Activated CD8-positive, alpha-beta T cell treated with anti-CD3 and anti-CD28 coated beads for 36 hours (primary cell): ENCODE measurements at regions not wholly inside any gene's neighbourhood (a gene's known extent, or its start where the extent isn't known, plus 50 kb on each side); places are given as distances from the start of the nearest gene placed in this dataset.
"Not testable (repeated sequence)": the region's sequence is repeated elsewhere in the genome, so short reads cannot be mapped to it uniquely, and the experiment has no call there.

Source experiments
- ATAC-seq: fragments of 200-7000 bp; cut with Tn5 transposase; one replicate; pipeline ENCODE4 v1.10.0; 2021; ENCODE audit warnings: mild to moderate bottlenecking, moderate library complexity
- CTCF ChIA-PET: fragments of 350-600 bp; sonication (Branson Sonifier 250); formaldehyde crosslinking; loops from one replicate; lab custom pipeline; 2021; ENCODE audit warnings: antibody characterized with exemption; lab: Charles Lee
- POLR2A ChIA-PET: fragments of 350-600 bp; sonication (Branson Sonifier 250); formaldehyde crosslinking; loops from one replicate; lab custom pipeline; 2021; ENCODE audit warnings: antibody characterized with exemption; lab: Charles Lee
- DNase-seq: peaks from one replicate; pipeline ENCODE4 v3.0.0-alpha.2; 2020
- H3K27ac Mint-ChIP-seq: one replicate; pipeline ENCODE4 v1.8.0; 2021; ENCODE audit warnings: mild to moderate bottlenecking, mixed read lengths
- H3K27me3 Mint-ChIP-seq: one replicate; pipeline ENCODE4 v1.8.0; 2021; ENCODE audit warnings: mixed read lengths
- H3K36me3 Mint-ChIP-seq: one replicate; pipeline ENCODE4 v1.8.0; 2021; ENCODE audit warnings: low read depth, mixed read lengths
- H3K4me1 Mint-ChIP-seq: one replicate; pipeline ENCODE4 v1.8.0; 2021; ENCODE audit warnings: low read depth, mixed read lengths
- H3K4me3 Mint-ChIP-seq: one replicate; pipeline ENCODE4 v1.8.0; 2021; ENCODE audit warnings: mild to moderate bottlenecking, moderate library complexity, mixed read lengths
- H3K9me3 Mint-ChIP-seq: one replicate; pipeline ENCODE4 v1.8.0; 2021; ENCODE audit warnings: mixed read lengths
- intact Hi-C: fragments of 100-400 bp; cut with micrococcal nuclease; formaldehyde crosslinking; loops from one replicate; pipeline ENCODE4 v1.10.0; 2022
- TF ChIP-seq, protein P1 (sequence below): fragments of 200-600 bp; IDR thresholded peaks from one replicate; pipeline ENCODE4 v1.8.0; 2022; ENCODE audit warnings: antibody characterized with exemption, mild to moderate bottlenecking

DNA sequence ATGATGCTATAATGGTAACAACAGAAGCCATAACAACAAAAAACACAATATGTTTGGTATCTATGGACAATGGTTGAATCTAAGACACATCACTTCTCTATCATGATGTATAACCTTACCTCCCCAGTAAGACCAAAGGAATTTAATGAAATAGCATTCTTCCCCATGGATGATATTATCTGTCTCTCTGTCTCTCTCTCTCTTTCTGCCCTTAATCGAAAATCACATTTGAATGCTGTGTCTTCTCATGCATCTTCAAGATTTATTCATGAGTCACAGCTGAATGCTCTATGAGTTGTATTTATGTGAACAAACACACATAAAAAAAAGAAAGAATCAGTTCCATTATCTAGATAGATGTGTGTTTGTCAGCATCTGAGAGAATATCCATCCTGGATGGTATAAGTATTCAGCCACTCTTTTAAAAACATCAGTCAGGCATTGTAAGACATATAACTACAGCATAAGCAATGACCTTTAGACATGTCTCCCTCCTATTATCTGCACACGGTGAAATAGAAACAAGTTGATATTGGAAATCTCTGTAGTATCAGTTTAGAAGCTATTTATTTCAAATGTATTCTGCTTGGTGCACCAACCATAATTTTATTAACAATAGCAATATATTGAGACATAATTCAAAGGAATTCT, 433.3 kb downstream of the TOX3 start:
- peaks cover 6% of the 10 kb centered on the region for H3K9me3 Mint-ChIP-seq
- ChIA-PET POLR2A (no interaction called here), CTCF (no interaction called here)
- H3K4me1 Mint-ChIP-seq, result no peaks in the 10 kb centered on the region
- ATAC-seq (no peak), DNase-seq (no peak)
- no peaks in the 10 kb centered on the region for H3K27me3 Mint-ChIP-seq
- H3K27ac Mint-ChIP-seq, result no peak overlapping the region
- TF ChIP-seq, protein P1, sequence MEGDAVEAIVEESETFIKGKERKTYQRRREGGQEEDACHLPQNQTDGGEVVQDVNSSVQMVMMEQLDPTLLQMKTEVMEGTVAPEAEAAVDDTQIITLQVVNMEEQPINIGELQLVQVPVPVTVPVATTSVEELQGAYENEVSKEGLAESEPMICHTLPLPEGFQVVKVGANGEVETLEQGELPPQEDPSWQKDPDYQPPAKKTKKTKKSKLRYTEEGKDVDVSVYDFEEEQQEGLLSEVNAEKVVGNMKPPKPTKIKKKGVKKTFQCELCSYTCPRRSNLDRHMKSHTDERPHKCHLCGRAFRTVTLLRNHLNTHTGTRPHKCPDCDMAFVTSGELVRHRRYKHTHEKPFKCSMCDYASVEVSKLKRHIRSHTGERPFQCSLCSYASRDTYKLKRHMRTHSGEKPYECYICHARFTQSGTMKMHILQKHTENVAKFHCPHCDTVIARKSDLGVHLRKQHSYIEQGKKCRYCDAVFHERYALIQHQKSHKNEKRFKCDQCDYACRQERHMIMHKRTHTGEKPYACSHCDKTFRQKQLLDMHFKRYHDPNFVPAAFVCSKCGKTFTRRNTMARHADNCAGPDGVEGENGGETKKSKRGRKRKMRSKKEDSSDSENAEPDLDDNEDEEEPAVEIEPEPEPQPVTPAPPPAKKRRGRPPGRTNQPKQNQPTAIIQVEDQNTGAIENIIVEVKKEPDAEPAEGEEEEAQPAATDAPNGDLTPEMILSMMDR, result no peak
- no peak overlapping the region for H3K4me3 Mint-ChIP-seq
- H3K36me3 Mint-ChIP-seq, result no peaks in the 10 kb centered on the region
- intact Hi-C loops, result no loop called here

DNA sequence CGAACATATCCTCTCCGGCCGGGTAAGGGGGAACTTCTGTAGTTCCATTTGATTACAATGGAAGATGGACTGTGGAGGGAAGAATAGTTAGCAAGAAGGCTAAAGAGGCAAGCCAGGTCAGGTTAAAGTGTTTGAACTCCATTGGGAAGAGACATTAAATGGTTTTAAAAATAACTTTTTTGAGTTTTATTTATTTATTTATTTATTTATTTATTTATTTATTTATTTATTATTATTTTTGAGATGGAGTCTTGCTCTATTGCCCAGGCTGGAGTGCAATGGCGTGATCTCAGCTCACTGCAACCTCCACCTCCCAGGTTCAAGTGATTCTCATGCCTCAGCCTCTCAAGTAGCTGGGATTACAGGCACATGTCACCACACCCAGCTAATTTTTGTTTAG, 441.9 kb downstream of the TOX3 start:
- H3K4me1 Mint-ChIP-seq, CTCF ChIA-PET, DNase-seq, H3K27ac Mint-ChIP-seq, H3K27me3 Mint-ChIP-seq, H3K4me3 Mint-ChIP-seq, H3K9me3 Mint-ChIP-seq, ATAC-seq, H3K36me3 Mint-ChIP-seq, intact Hi-C loops, POLR2A ChIA-PET: not testable (repeated sequence)

DNA sequence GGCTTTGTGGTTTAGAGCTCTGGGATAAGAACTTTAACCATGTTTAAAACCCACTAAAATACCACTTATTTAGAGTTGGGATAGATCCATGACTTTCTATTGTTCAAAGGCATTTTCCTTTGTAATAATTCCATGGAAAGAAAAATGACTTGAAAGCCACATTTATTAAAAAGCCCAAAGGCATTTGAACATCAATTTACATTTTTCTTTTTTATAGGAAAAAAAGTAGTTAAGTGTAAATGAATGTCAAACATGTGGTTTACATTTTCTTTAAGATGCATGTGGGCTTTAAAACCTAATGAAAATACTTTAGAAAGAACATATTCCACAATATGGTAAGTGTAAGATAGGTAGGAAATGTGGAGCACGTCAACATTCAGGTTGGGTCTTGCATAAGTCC, 443.2 kb downstream of the TOX3 start:
- no peaks in the 10 kb centered on the region for H3K36me3 Mint-ChIP-seq
- CTCF ChIA-PET, result no interaction called here
- no peak for DNase-seq

DNA sequence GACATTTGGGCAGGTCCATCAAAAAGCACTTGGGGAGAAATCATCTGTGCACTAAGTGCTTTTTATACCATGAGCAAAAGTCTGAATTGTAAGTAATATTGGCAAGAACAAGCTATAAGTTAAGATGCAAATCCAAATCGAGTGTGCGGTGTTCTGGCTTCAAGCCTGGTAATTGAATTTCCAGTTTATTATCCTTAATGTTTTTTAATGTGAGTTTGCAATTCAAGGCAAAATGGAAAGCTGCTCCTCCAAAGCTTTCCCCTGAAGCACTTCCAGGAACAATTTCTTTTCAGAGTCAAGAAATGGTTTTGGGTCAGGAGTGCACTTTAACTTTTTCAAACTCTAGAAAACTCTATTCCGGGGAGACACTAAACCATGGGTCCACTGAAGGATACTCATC, 445.7 kb downstream of the TOX3 start:
- POLR2A ChIA-PET, result no interaction called here
- Mint-ChIP-seq H3K27ac (no peak overlapping the region), H3K27me3 (no peaks in the 10 kb centered on the region), H3K4me1 (no peaks in the 10 kb centered on the region), H3K9me3 (peaks cover 2% of the 10 kb centered on the region), H3K4me3 (no peak overlapping the region), H3K36me3 (no peaks in the 10 kb centered on the region)
- DNase-seq (no peak), ATAC-seq (no peak)
- CTCF ChIA-PET, result no interaction called here
- TF ChIP-seq, protein P1, result no peak
- intact Hi-C loops, result no loop called here

More for the DNA sequence above, 443.2 kb downstream of the TOX3 start:
- intact Hi-C loops, result no loop called here
- H3K27me3 Mint-ChIP-seq, result no peaks in the 10 kb centered on the region
- TF ChIP-seq, protein P1, result no peak
- H3K4me1 Mint-ChIP-seq, result no peaks in the 10 kb centered on the region
- no peak for ATAC-seq
- peaks cover 2% of the 10 kb centered on the region for H3K9me3 Mint-ChIP-seq
- H3K4me3 Mint-ChIP-seq, result no peak overlapping the region
- POLR2A ChIA-PET, result no interaction called here
- H3K27ac Mint-ChIP-seq, result no peak overlapping the region

DNA sequence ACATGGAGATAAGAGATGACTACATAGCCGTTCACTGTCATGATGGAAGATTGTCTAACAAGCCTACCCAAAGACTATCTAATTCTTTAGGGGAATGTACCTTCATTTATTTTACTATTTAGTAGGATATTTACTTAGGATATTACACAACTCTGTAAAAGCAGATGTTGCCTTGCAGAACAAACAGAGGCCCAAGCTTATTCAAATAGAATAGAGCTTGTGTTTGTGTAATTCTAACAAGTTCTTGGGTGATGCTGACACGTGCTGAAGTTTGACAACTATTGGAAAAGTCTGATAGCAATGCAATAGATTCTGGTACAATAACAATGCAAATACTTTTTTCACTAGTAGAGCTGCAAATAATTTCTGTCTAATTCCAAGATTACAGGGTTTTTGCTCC, 447.6 kb downstream of the TOX3 start:
- H3K27me3 Mint-ChIP-seq, result no peaks in the 10 kb centered on the region
- CTCF ChIA-PET, result interaction anchor here (0.6 kb wide), 1 partner anchor 15 kb away, joined by 4 read pairs; no protein-coding TSS in a partner anchor

More for the DNA sequence above, 447.6 kb downstream of the TOX3 start:
- no peak for ATAC-seq
- Mint-ChIP-seq H3K9me3 (peaks cover 1% of the 10 kb centered on the region), H3K4me3 (no peak overlapping the region), H3K36me3 (no peaks in the 10 kb centered on the region), H3K27ac (no peak overlapping the region), H3K4me1 (no peaks in the 10 kb centered on the region)
- intact Hi-C loops, result no loop called here
- POLR2A ChIA-PET, result no interaction called here
- TF ChIP-seq, protein P1, result no peak
- DNase-seq, result no peak
